Astrocyte (in vitro differentiated cells and primary cell): ENCODE measurements at regions not wholly inside any gene's neighbourhood (a gene's known extent, or its start where the extent isn't known, plus 50 kb on each side); places are given as distances from the start of the nearest gene placed in this dataset.

Experiments
- DNase-seq: peaks from one replicate; pipeline ENCODE4 v3.0.0-alpha.2; 2010; ENCODE audit warnings: low read depth
- FAIRE-seq: peaks from 2 replicates; lab custom pipeline; 2011; peaks lifted over from hg19 to GRCh38; lab: Jason Lieb, UNC
- H2AFZ ChIP-seq: 2 replicates; pipeline ENCODE4 v1.6.0; 2012; ENCODE audit warnings: low read depth, low read length, inconsistent platforms
- H3K27ac ChIP-seq: 2 replicates; pipeline ENCODE4 v1.5.1; 2011; ENCODE audit warnings: low read depth, low read length, inconsistent platforms
- H3K27me3 ChIP-seq: 2 replicates; pipeline ENCODE4 v1.6.0; 2011; ENCODE audit warnings: low read length, inconsistent platforms; ENCODE audit not compliant: insufficient read depth
- H3K36me3 ChIP-seq: 2 replicates; pipeline ENCODE4 v1.5.1; 2011; ENCODE audit warnings: low read length, inconsistent platforms; ENCODE audit not compliant: insufficient read depth
- H3K4me1 ChIP-seq: 2 replicates; pipeline ENCODE4 v1.5.1; 2011; ENCODE audit warnings: low read length, inconsistent platforms; ENCODE audit not compliant: insufficient read depth
- H3K4me2 ChIP-seq: 2 replicates; pipeline ENCODE4 v1.6.0; 2012; ENCODE audit warnings: low read length, inconsistent platforms
- H3K4me3 ChIP-seq: 2 replicates; pipeline ENCODE4 v1.5.1; 2011; ENCODE audit warnings: low read depth, mild to moderate bottlenecking, low read length, inconsistent platforms; ENCODE audit not compliant: insufficient read depth
- H3K79me2 ChIP-seq: 2 replicates; pipeline ENCODE4 v1.6.0; 2012; ENCODE audit warnings: mild to moderate bottlenecking, low read length, inconsistent platforms; ENCODE audit not compliant: insufficient read depth
- H3K9ac ChIP-seq: 2 replicates; pipeline ENCODE4 v1.6.0; 2012; ENCODE audit warnings: mild to moderate bottlenecking, low read length, inconsistent platforms
- H3K9me3 ChIP-seq: 2 replicates; pipeline ENCODE4 v1.5.1; 2012; ENCODE audit warnings: low read depth, mild to moderate bottlenecking, low read length, inconsistent platforms; ENCODE audit not compliant: insufficient read depth
- H4K20me1 ChIP-seq: 2 replicates; pipeline ENCODE4 v1.6.0; 2012; ENCODE audit warnings: low read length, inconsistent platforms; ENCODE audit not compliant: insufficient read depth
- H3K27ac Mint-ChIP-seq: one replicate; pipeline ENCODE4 v1.8.0; 2021; ENCODE audit warnings: mild to moderate bottlenecking, mixed read lengths; ENCODE audit not compliant: unreplicated experiment
- H3K27me3 Mint-ChIP-seq: one replicate; pipeline ENCODE4 v1.8.0; 2021; ENCODE audit warnings: low read depth, mixed read lengths; ENCODE audit not compliant: unreplicated experiment
- H3K36me3 Mint-ChIP-seq: one replicate; pipeline ENCODE4 v1.8.0; 2021; ENCODE audit warnings: low read depth, mixed read lengths; ENCODE audit not compliant: unreplicated experiment
- H3K4me1 Mint-ChIP-seq: one replicate; pipeline ENCODE4 v1.8.0; 2021; ENCODE audit warnings: low read depth, mixed read lengths; ENCODE audit not compliant: unreplicated experiment
- H3K4me3 Mint-ChIP-seq: one replicate; pipeline ENCODE4 v1.8.0; 2021; ENCODE audit warnings: mild to moderate bottlenecking, moderate library complexity, mixed read lengths; ENCODE audit not compliant: unreplicated experiment
- H3K9me3 Mint-ChIP-seq: one replicate; pipeline ENCODE4 v1.8.0; 2021; ENCODE audit warnings: mild to moderate bottlenecking, mixed read lengths; ENCODE audit not compliant: unreplicated experiment
- EZH2 ChIP-seq: IDR thresholded peaks from 2 replicates; pipeline ENCODE4 v1.6.1; 2012; ENCODE audit warnings: mild to moderate bottlenecking, low read length, inconsistent platforms; ENCODE audit not compliant: insufficient read depth
- TF ChIP-seq, protein P1 (sequence below): IDR thresholded peaks from 2 replicates; pipeline ENCODE4 v1.5.1; 2011; ENCODE audit warnings: low read depth, mild to moderate bottlenecking, inconsistent platforms, low read length, moderate library complexity; ENCODE audit not compliant: insufficient read depth

DNA sequence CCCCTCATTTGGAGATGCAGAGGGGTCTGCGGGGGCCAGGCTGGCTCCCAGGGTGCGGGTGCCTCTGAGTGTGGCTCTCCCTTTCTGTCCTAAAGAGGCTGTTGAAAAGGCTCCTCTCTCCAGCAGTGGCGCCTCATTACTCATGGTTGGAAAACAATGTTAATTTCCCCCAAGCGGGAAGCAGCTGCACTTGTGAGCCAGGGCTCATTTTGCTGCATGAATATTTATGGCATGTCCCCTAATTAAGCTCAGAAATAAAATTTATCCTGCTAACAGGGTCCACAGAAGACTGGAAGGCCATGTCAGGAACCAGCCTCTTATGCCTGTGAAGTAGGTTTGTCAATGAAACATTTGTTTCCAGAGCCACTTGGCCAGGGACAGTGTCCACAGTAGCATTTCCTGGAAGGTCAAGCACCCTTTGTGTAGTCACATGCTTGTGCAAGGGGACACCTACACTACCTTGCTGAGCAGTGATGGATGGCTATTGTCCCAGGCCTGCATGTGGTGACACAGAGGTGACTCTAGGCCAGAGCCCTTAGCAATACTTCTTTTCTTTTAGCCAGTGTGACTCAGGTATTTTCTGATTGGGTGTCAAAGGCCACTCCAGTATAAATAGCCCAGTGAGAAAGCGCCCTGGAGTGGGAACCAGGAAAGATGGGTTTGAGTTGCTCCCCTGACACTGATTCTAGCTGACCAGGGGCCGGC, 259.0 kb downstream of the FOXD2 start:
- no peak overlapping the region for H3K4me2 ChIP-seq
- H3K27me3 ChIP-seq: peaks cover 3% of the 10 kb centered on the region
- Mint-ChIP-seq H3K27ac (no peak overlapping the region), H3K4me1 (no peaks in the 10 kb centered on the region), H3K4me3 (no peak overlapping the region), H3K27me3 (peaks cover 42% of the 10 kb centered on the region), H3K36me3 (no peaks in the 10 kb centered on the region), H3K9me3 (peaks cover 2% of the 10 kb centered on the region)
- no peaks in the 10 kb centered on the region for H3K9me3 ChIP-seq
- H3K36me3 ChIP-seq: no peaks in the 10 kb centered on the region
- H3K4me3 ChIP-seq: no peak overlapping the region
- no peak overlapping the region for H3K9ac ChIP-seq
- no peaks in the 10 kb centered on the region for H4K20me1 ChIP-seq
- no peak for TF ChIP-seq EZH2
- TF ChIP-seq, protein P1, sequence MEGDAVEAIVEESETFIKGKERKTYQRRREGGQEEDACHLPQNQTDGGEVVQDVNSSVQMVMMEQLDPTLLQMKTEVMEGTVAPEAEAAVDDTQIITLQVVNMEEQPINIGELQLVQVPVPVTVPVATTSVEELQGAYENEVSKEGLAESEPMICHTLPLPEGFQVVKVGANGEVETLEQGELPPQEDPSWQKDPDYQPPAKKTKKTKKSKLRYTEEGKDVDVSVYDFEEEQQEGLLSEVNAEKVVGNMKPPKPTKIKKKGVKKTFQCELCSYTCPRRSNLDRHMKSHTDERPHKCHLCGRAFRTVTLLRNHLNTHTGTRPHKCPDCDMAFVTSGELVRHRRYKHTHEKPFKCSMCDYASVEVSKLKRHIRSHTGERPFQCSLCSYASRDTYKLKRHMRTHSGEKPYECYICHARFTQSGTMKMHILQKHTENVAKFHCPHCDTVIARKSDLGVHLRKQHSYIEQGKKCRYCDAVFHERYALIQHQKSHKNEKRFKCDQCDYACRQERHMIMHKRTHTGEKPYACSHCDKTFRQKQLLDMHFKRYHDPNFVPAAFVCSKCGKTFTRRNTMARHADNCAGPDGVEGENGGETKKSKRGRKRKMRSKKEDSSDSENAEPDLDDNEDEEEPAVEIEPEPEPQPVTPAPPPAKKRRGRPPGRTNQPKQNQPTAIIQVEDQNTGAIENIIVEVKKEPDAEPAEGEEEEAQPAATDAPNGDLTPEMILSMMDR: no peak
- FAIRE-seq: no peak
- no peaks in the 10 kb centered on the region for H3K79me2 ChIP-seq
- H3K27ac ChIP-seq: no peak overlapping the region
- H2AFZ ChIP-seq: no peak overlapping the region
- H3K4me1 ChIP-seq: no peaks in the 10 kb centered on the region
- DNase-seq: no peak

DNA sequence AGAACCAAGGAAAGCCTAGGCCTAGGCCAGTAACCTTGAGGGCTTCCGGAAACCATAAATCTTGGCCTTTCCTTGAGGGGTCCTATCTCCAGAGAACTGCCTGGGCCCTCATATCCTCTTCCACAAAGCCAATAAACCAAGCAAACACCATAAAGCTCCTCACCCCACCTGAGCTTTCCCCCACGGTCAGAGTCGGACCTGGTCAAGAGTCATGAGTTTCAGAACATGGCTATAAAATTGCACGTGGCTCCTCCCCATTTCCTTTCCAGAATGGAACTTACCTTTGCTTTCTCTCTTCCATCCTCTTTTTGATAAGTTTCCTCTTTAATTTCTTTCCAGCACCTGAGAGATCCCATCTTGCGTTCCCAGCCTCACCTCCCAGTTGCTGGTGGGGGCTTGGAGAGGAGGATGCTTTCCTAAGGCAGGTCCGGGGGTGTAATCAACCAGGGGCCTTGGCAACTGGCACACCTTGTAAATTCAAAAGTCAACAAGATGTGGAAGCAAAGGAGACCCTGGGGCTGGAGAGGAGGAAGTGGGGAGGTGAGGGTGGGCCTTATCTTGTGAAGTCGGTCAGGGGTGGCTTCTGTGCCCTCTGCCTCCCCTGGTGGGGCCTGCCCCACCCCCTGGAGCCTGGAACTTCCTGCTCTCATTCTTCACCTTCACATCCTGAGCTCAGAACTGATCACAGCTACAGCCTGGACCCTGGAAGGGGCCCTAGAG, 259.9 kb downstream of the FOXD2 start:
- H3K27me3 ChIP-seq: no peaks in the 10 kb centered on the region

More for the DNA sequence above, 259.9 kb downstream of the FOXD2 start:
- H3K4me3 Mint-ChIP-seq: no peak overlapping the region
- H3K36me3 ChIP-seq: no peaks in the 10 kb centered on the region
- no peaks in the 10 kb centered on the region for H3K36me3 Mint-ChIP-seq
- no peaks in the 10 kb centered on the region for H3K4me1 ChIP-seq
- H3K4me2 ChIP-seq: no peak overlapping the region
- no peak overlapping the region for H3K27ac ChIP-seq
- no peak overlapping the region for H3K27ac Mint-ChIP-seq
- H3K9me3 Mint-ChIP-seq: peaks cover 2% of the 10 kb centered on the region
- no peak for FAIRE-seq
- no peak for TF ChIP-seq EZH2
- TF ChIP-seq, protein P1: no peak
- H4K20me1 ChIP-seq: no peaks in the 10 kb centered on the region
- H3K4me1 Mint-ChIP-seq: no peaks in the 10 kb centered on the region
- peaks cover 47% of the 10 kb centered on the region for H3K27me3 Mint-ChIP-seq
- H3K4me3 ChIP-seq: no peak overlapping the region
- no peak overlapping the region for H3K9ac ChIP-seq
- H3K79me2 ChIP-seq: no peaks in the 10 kb centered on the region
- no peaks in the 10 kb centered on the region for H3K9me3 ChIP-seq
- no peak for DNase-seq
- no peak overlapping the region for H2AFZ ChIP-seq
